HEK293 (cell line): ENCODE measurements at regions not wholly inside any gene's neighbourhood (a gene's known extent, or its start where the extent isn't known, plus 50 kb on each side); places are given as distances from the start of the nearest gene placed in this dataset.

Experiments used
- CTCF ChIA-PET: fragments of 350-600 bp; formaldehyde crosslinking; extraction: SDS; loops from one replicate; lab custom pipeline; 2021; ENCODE audit warnings: antibody characterized with exemption; lab: Yijun Ruan, JAX
- POLR2A ChIA-PET: fragments of 300-600 bp; formaldehyde crosslinking; extraction: SDS; loops from one replicate; lab custom pipeline; 2020; ENCODE audit warnings: antibody characterized with exemption, inconsistent platforms; lab: Yijun Ruan, JAX
- H3K27ac ChIP-seq: fragments of 200-500 bp; sonication (Bioruptor generic); 2 replicates; pipeline ENCODE4 v1.5.1; 2014; ENCODE audit warnings: low read depth, low read length, control low read depth, inconsistent platforms; ENCODE audit errors: extremely low read depth
- H3K36me3 ChIP-seq, 2 experiments: fragments of 200-500 bp in 1 of 2; sonication (Bioruptor generic) in 1 of 2; 1 replicate in 1 of 2; 2 replicates in 1 of 2; pipeline ENCODE4 v1.5.1; 2014 to 2017; ENCODE audit warnings: inconsistent platforms in 2 of 2, low read length in 2 of 2; ENCODE audit not compliant: control insufficient read depth in 2 of 2, insufficient read depth in 1 of 2
- H3K4me1 ChIP-seq: fragments of 200-500 bp; sonication (Bioruptor generic); 2 replicates; pipeline ENCODE4 v1.5.1; 2014; ENCODE audit warnings: mild to moderate bottlenecking, low read length, inconsistent platforms; ENCODE audit not compliant: control insufficient read depth, insufficient read depth
- H3K4me3 ChIP-seq: 2 replicates; pipeline ENCODE4 v1.5.1; 2011; ENCODE audit warnings: low read depth, mild to moderate bottlenecking, control low read depth, low read length, moderate library complexity
- H3K9me3 ChIP-seq: fragments of 200-500 bp; sonication (Bioruptor generic); 2 replicates; pipeline ENCODE4 v1.5.1; 2014; ENCODE audit warnings: low read depth, low read length, inconsistent platforms; ENCODE audit not compliant: control insufficient read depth, insufficient read depth
- EGR2 ChIP-seq: fragments of 450-650 bp; formaldehyde crosslinking; IDR thresholded peaks from 2 replicates; pipeline ENCODE4 v1.5.1; 2016; ENCODE audit warnings: low read depth, missing biosample characterization, missing genetic modification characterization
- GLIS1 ChIP-seq: fragments of 450-650 bp; formaldehyde crosslinking; IDR thresholded peaks from 2 replicates; pipeline ENCODE4 v1.5.1; 2016; ENCODE audit warnings: missing biosample characterization, missing genetic modification characterization
- HOXD13 ChIP-seq: sonication (generic); formaldehyde crosslinking; IDR thresholded peaks from 2 replicates; pipeline ENCODE4 v1.8.0; 2022; ENCODE audit warnings: missing genetic modification reagents, borderline replicate concordance
- PATZ1 ChIP-seq: fragments of 450-650 bp; formaldehyde crosslinking; IDR thresholded peaks from 2 replicates; pipeline ENCODE4 v1.5.1; 2016; ENCODE audit warnings: missing biosample characterization, missing genetic modification characterization
- ZBTB1 ChIP-seq: fragments of 450-650 bp; formaldehyde crosslinking; IDR thresholded peaks from 2 replicates; pipeline ENCODE4 v1.5.1; 2016; ENCODE audit warnings: missing biosample characterization, missing genetic modification characterization
- ZBTB7A ChIP-seq: fragments of 450-650 bp; formaldehyde crosslinking; IDR thresholded peaks from 2 replicates; pipeline ENCODE4 v1.5.1; 2016; ENCODE audit warnings: low read depth, missing biosample characterization, missing genetic modification characterization
- ZFHX2 ChIP-seq: fragments of 450-650 bp; formaldehyde crosslinking; conservative IDR thresholded peaks from 2 replicates; pipeline ENCODE4 v1.5.1; 2016; ENCODE audit warnings: missing biosample characterization, missing genetic modification characterization
- ZNF169 ChIP-seq: fragments of 450-650 bp; formaldehyde crosslinking; IDR thresholded peaks from 2 replicates; pipeline ENCODE4 v1.5.1; 2016; ENCODE audit warnings: missing biosample characterization, missing genetic modification characterization
- ZNF184 ChIP-seq: fragments of 450-650 bp; IDR thresholded peaks from 2 replicates; pipeline ENCODE4 v1.5.1; 2018; ENCODE audit warnings: missing biosample characterization, mild to moderate bottlenecking, missing genetic modification characterization
- ZNF366 ChIP-seq: fragments of 450-650 bp; formaldehyde crosslinking; conservative IDR thresholded peaks from 2 replicates; pipeline ENCODE4 v1.5.1; 2016; ENCODE audit warnings: missing biosample characterization, missing genetic modification characterization
- ZNF426 ChIP-seq: fragments of 450-650 bp; formaldehyde crosslinking; IDR thresholded peaks from 2 replicates; pipeline ENCODE4 v1.5.1; 2017; ENCODE audit warnings: missing biosample characterization, missing genetic modification characterization, mild to moderate bottlenecking, inconsistent platforms, moderate library complexity
- ZNF529 ChIP-seq: fragments of 450-650 bp; formaldehyde crosslinking; IDR thresholded peaks from 2 replicates; pipeline ENCODE4 v1.5.1; 2017; ENCODE audit warnings: missing genetic modification characterization, missing biosample characterization; ENCODE audit not compliant: insufficient replicate concordance
- ZNF561 ChIP-seq: fragments of 450-650 bp; IDR thresholded peaks from 2 replicates; pipeline ENCODE4 v1.5.1; 2018; ENCODE audit warnings: missing biosample characterization, missing genetic modification characterization, borderline replicate concordance
- ZNF664 ChIP-seq: fragments of 450-650 bp; formaldehyde crosslinking; IDR thresholded peaks from 2 replicates; pipeline ENCODE4 v1.5.1; 2016; ENCODE audit warnings: missing biosample characterization, missing genetic modification characterization
- TF ChIP-seq, protein P1 (sequence below): fragments of 450-650 bp; formaldehyde crosslinking; IDR thresholded peaks from 2 replicates; pipeline ENCODE4 v1.5.1; 2016; ENCODE audit warnings: missing biosample characterization, missing genetic modification characterization

DNA sequence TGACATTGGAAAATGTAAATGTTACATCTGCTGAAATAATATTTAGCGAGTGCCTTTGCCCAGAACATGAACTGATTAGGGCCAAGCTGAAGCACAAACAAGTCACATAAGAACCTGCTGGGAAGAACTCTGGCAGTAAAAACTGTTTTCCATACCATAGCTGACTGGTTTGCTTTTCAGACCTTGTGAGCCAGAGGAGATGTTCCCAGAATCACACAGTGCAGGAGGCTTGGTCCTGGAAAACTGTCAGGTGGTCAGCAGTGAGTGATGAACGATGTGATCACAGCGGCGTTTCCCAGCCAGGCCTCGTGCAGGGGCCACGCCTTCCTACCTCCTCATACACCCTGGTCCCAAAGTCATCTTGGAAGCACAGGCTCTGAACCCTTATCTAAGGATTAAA is 164.2 kb upstream of the EEPD1 start (continued):
- TF ChIP-seq, protein P1, sequence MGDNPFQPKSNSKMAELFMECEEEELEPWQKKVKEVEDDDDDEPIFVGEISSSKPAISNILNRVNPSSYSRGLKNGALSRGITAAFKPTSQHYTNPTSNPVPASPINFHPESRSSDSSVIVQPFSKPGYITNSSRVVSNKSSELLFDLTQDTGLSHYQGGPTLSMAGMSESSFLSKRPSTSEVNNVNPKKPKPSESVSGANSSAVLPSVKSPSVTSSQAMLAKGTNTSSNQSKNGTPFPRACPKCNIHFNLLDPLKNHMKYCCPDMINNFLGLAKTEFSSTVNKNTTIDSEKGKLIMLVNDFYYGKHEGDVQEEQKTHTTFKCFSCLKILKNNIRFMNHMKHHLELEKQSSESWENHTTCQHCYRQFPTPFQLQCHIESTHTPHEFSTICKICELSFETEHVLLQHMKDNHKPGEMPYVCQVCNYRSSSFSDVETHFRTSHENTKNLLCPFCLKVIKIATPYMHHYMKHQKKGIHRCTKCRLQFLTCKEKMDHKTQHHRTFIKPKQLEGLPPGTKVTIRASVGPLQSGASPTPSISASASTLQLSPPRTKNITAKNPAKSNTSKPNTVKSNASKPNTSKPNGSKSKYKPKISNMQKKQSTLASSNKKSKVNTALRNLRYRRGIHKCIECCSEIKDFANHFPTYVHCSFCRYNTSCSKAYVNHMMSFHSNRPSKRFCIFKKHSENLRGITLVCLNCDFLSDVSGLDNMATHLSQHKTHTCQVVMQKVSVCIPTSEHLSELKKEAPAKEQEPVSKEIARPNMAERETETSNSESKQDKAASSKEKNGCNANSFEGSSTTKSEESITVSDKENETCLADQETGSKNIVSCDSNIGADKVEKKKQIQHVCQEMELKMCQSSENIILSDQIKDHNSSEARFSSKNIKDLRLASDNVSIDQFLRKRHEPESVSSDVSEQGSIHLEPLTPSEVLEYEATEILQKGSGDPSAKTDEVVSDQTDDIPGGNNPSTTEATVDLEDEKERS (tag by site-specific recombination): no peak
- no peak for TF ChIP-seq ZNF664
- TF ChIP-seq ZNF561 (tag by site-specific recombination): no peak
- no peak for TF ChIP-seq ZNF426
- TF ChIP-seq GLIS1: no peak
- TF ChIP-seq ZNF366 (tag by site-specific recombination): no peak
- no peak for TF ChIP-seq HOXD13 (CRISPR knock-in tag)

DNA sequence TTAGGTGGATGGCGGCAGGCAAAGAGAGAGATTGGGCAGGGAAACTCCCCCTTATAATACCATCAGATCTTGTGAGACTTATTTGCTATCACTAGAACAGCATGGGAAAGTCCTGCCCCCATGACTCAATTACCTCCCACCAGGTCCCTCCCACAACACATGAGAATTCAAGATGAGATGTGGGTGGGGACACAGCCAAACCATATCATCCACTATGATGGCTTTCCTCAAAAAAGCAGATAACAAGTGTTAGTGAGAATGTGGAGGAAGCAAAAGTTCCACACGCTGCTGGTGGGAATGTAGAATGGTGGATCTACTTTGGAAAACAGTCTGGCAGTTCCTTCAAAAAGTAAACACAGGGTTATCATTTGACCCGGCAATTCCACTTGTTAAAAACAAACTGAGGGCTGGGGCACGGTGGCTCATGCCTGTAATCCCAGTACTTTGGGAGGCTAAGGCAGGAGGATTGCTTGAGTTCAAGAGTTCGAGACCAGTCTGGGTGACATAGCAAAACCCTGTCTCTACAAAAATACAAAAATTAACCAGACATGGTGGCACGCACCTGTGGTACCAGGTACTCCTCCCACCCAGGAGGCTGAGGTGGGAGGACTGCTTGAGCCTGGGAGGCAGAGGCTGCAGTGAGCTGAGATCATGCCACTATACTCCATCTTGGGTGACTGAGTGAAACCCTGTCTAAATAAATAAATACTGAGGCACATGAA is 161.4 kb upstream of the EEPD1 start:
- Histone ChIP-seq H3K36me3 (no peaks in the 10 kb centered on the region), H3K27ac (no peak overlapping the region), H3K4me1 (no peaks in the 10 kb centered on the region), H3K9me3 (no peaks in the 10 kb centered on the region), H3K4me3 (no peak overlapping the region)
- CTCF ChIA-PET: no interaction called here
- POLR2A ChIA-PET: no interaction called here
- TF ChIP-seq ZBTB1 (no peak), ZFHX2 (tag by site-specific recombination) (peak; percentile 81), PATZ1 (no peak), ZBTB7A (tag by site-specific recombination) (no peak), EGR2 (tag by site-specific recombination) (peak; percentile 85)

GRCh38 chr7:35992436-35992835 is 160.6 kb upstream of the EEPD1 start:
- CTCF ChIA-PET: no interaction called here

GRCh38 chr7:35993113-35993512 is 159.9 kb upstream of the EEPD1 start:
- H3K27ac ChIP-seq: no peak overlapping the region
- no peaks in the 10 kb centered on the region for H3K36me3 ChIP-seq
- ChIA-PET POLR2A (no interaction called here), CTCF (no interaction called here)
- H3K9me3 ChIP-seq: no peaks in the 10 kb centered on the region
- no peak for TF ChIP-seq ZNF169 (tag by site-specific recombination)
- no peak overlapping the region for H3K4me3 ChIP-seq
- no peaks in the 10 kb centered on the region for H3K4me1 ChIP-seq

More at GRCh38 chr7:35992436-35992835, 160.6 kb upstream of the EEPD1 start:
- H3K4me1 ChIP-seq: no peaks in the 10 kb centered on the region
- H3K9me3 ChIP-seq: no peaks in the 10 kb centered on the region
- no peak overlapping the region for H3K27ac ChIP-seq
- POLR2A ChIA-PET: no interaction called here
- no peak overlapping the region for H3K4me3 ChIP-seq
- no peak for TF ChIP-seq ZNF184 (tag by site-specific recombination)
- TF ChIP-seq ZNF529 (tag by site-specific recombination): no peak
- H3K36me3 ChIP-seq: no peaks in the 10 kb centered on the region
